H1 (cell line): ENCODE measurements at regions not wholly inside any gene's neighbourhood (a gene's known extent, or its start where the extent isn't known, plus 50 kb on each side); places are given as distances from the start of the nearest gene placed in this dataset.

Source experiments
- BRCA1 ChIP-seq: IDR thresholded peaks from 2 replicates; pipeline ENCODE4 v1.6.1; 2012; ENCODE audit warnings: low read depth, low read length, improper control_type of control experiment
- CEBPB ChIP-seq: IDR thresholded peaks from 2 replicates; pipeline ENCODE4 v1.6.1; 2012; ENCODE audit warnings: low read depth, low read length
- JUN ChIP-seq: IDR thresholded peaks from 2 replicates; pipeline ENCODE4 v1.6.1; 2011; ENCODE audit warnings: low read depth, mild to moderate bottlenecking, improper control_type of control experiment, low read length
- POLR2A ChIP-seq, 2 experiments: IDR thresholded peaks; 1 replicate in 1 of 2; 2 replicates in 1 of 2; pipeline ENCODE4 v1.6.1; 2011; ENCODE audit warnings: low read depth in 2 of 2, low read length in 2 of 2, mild to moderate bottlenecking in 2 of 2; ENCODE audit errors: control extremely low read depth in 1 of 2
- SIN3A ChIP-seq, 2 experiments: IDR thresholded peaks in 1 of 2; conservative IDR thresholded peaks in 1 of 2; 2 replicates each; pipeline ENCODE4 v1.6.1; 2011 to 2012; ENCODE audit warnings: low read length in 2 of 2, improper control_type of control experiment in 1 of 2, low read depth in 1 of 2, mild to moderate bottlenecking in 1 of 2
- TF ChIP-seq, protein P1 (sequence below): IDR thresholded peaks from 2 replicates; pipeline ENCODE4 v1.6.1; 2011; ENCODE audit warnings: low read depth, mild to moderate bottlenecking, low read length; ENCODE audit not compliant: insufficient read depth
- TF ChIP-seq, protein P2 (sequence below), 3 experiments: IDR thresholded peaks; 1 replicate in 2 of 3; 2 replicates in 1 of 3; pipeline versions ENCODE4 v1.5.1 to v1.6.1; 2011; ENCODE audit warnings: low read length in 3 of 3, mild to moderate bottlenecking in 3 of 3, inconsistent platforms in 2 of 3, low read depth in 1 of 3, moderate library complexity in 1 of 3; ENCODE audit not compliant: insufficient read depth in 1 of 3; ENCODE audit errors: control extremely low read depth in 1 of 3
- TF ChIP-seq, protein P3 (sequence below): IDR thresholded peaks from 2 replicates; pipeline ENCODE4 v1.6.1; 2011; ENCODE audit warnings: low read length, improper control_type of control experiment

DNA sequence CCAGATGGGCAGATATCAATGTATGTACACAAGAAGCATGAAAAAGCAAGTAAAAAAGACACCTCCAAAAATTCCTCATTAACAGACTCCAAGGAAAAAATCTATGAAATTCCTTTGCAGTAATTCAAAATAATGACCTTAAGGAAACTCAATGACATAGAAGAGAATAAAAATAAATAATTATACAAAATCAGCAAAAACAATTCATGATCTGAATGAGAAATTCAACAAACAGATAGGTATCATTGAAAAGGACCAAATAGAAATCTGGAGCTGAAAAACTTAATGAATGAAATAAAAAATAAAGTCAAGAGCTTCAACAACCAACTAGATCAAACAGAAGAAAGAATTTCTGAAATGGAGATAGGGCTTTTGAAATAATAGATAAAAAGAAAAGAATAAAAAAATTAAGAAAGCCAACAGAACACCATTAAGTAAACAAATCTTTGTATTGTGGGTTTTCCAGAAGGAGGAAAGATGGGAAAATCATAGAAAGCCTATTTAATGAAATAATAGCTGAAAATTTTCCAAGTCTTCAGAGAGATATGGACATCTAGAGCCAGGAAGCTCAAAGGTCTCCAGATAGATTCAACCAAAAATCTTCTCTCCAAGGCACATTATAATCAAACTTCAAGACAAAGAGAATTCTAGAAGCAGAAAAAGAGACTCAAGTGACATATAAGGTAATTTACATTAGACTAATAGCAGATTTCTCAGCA, 52.0 kb upstream of the KCNK1 start:
- TF ChIP-seq, protein P1, sequence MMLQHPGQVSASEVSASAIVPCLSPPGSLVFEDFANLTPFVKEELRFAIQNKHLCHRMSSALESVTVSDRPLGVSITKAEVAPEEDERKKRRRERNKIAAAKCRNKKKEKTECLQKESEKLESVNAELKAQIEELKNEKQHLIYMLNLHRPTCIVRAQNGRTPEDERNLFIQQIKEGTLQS, result no peak
- TF ChIP-seq, protein P2, sequence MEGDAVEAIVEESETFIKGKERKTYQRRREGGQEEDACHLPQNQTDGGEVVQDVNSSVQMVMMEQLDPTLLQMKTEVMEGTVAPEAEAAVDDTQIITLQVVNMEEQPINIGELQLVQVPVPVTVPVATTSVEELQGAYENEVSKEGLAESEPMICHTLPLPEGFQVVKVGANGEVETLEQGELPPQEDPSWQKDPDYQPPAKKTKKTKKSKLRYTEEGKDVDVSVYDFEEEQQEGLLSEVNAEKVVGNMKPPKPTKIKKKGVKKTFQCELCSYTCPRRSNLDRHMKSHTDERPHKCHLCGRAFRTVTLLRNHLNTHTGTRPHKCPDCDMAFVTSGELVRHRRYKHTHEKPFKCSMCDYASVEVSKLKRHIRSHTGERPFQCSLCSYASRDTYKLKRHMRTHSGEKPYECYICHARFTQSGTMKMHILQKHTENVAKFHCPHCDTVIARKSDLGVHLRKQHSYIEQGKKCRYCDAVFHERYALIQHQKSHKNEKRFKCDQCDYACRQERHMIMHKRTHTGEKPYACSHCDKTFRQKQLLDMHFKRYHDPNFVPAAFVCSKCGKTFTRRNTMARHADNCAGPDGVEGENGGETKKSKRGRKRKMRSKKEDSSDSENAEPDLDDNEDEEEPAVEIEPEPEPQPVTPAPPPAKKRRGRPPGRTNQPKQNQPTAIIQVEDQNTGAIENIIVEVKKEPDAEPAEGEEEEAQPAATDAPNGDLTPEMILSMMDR (IDR thresholded peaks at IDR 0.05; ENCODE audit: control extremely low read depth in 1 of 3, insufficient read depth in 1 of 3, low read depth in 1 of 3, low read length in 3 of 3), result no peak
- TF ChIP-seq SIN3A (conservative IDR thresholded peaks at IDR 0.05 in 1 of 2, IDR thresholded peaks at IDR 0.05 in 1 of 2; ENCODE audit: low read depth in 1 of 2, low read length in 2 of 2) (no peak), JUN (no peak), POLR2A (IDR thresholded peaks at IDR 0.05; ENCODE audit: control extremely low read depth in 1 of 2, low read depth in 2 of 2, low read length in 2 of 2) (no peak), BRCA1 (no peak), CEBPB (no peak)
- TF ChIP-seq, protein P3, sequence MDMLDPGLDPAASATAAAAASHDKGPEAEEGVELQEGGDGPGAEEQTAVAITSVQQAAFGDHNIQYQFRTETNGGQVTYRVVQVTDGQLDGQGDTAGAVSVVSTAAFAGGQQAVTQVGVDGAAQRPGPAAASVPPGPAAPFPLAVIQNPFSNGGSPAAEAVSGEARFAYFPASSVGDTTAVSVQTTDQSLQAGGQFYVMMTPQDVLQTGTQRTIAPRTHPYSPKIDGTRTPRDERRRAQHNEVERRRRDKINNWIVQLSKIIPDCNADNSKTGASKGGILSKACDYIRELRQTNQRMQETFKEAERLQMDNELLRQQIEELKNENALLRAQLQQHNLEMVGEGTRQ, result no peak
